GM04504 (cell line): ENCODE measurements at regions not wholly inside any gene's neighbourhood (a gene's known extent, or its start where the extent isn't known, plus 50 kb on each side); places are given as distances from the start of the nearest gene placed in this dataset.

Experiments
- DNase-seq: peaks from one replicate; pipeline ENCODE4 v3.0.0-alpha.2; 2012; ENCODE audit warnings: low read depth

DNA sequence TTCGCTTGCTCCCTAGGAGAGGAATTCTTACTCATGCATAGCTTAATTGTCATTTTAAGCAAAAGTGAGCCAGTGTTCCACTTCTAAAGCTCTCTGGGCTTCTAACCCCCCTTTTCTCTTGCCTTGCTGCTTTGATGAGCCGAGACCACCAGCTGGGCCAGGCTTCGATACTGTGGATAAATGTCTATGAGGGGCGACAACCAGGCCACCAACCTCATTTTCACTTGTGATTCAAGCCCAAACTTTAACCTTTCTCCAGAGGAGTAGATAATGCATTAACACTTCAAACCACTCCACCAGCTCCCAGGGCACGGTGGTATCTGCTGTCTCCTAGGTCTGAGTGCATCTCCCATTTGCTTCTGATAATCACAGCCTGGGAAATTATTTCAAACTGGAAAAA lies 205.6 kb downstream of the PSAT1 start:
- DNase-seq, result no peak

DNA sequence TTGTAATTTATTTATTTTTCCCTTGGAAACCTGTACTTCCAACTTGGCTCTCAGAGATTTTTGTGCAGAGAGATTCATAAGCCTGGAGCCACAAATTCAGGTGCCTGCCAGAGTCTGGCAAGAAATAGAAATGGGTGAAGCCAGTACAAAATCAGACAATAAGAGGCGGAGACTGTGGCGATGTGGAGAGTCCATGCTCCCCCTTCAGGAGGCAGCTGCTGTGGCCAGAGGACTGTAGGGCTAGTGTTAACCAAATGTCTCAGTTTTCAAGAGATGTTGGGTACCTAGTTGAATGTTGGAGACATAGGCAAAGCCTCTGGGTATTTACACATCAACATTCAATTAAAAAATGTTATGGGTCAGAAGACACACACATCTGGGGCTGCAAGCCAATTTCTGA lies 208.6 kb downstream of the PSAT1 start:
- DNase-seq, result no peak

DNA sequence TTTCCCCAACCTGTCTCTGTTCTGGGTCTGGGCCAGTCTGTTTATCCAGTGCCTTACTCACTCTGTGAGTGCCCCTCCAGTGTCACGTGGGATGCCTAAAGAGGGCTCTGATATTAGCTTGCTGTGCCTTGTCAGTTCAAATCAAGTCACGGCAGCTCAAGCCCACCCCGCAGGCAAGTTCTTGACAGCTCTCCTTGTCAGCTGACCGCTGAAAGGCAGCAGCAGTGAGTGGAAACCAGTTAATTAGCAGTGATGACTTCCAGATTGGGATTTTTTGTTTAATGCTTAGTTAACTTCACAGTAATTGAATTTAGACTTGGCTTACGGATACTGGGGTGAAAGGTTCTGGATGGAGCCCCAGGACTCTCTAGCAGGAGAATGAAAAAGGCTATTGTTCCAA lies 210.1 kb downstream of the PSAT1 start:
- DNase-seq, result no peak

DNA sequence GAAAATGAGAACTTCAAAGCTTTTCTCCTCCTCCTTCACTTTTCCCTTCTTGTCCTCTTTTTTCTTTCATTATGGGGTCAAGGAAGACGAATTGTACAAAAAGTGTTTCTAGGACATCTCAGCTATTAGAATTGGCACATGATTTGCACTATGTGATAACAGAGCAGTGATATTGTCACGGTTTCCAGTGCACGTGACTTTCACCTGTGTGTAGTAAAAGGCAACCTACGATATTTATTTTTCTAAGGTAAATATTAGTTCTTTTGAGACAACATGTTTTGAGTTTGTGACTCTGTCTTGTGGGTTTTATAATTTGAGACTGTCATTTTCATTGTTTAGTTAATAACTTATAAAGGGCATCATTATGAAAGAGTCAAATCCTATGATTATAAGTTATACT lies 213.1 kb downstream of the PSAT1 start:
- no peak for DNase-seq

DNA sequence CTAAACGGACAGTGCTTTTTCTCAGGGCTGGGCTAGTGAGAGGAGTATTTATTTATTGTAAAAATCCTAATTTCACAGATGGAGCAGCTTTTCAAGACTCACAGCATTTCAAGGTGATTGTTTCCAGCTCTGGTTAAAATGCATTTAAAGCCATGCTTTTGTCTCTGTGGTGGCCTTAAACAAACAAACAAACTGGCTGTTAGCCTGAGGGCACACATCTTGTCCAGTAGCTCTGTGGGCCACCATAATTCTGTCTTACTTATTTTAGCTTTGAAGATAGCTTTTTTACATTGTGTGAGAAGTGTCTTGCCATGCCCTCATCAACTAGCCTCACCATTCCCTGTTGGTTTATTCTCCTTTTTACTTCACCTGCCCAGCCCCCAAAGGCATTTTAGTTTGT lies 218.2 kb downstream of the PSAT1 start:
- DNase-seq, result no peak

DNA sequence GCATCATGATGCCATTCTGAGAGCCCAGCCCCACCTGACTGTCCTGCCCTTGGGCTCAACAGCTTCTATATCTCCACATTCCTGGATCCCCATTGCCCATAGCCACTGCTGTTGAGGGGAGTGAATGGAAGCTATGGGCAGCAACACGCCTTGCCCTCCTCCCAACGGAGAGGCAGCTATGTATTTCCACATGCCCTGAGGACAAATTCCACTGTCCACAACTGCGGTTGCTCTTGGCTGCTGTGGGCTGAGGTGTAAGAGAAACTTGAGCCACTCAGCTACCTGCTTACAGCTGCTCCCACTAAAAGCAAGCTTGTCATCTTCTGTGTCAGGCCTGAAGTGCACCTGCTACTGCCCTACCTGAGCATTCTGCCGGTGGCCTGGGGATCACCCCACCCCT lies 222.9 kb downstream of the PSAT1 start:
- DNase-seq, result no peak

DNA sequence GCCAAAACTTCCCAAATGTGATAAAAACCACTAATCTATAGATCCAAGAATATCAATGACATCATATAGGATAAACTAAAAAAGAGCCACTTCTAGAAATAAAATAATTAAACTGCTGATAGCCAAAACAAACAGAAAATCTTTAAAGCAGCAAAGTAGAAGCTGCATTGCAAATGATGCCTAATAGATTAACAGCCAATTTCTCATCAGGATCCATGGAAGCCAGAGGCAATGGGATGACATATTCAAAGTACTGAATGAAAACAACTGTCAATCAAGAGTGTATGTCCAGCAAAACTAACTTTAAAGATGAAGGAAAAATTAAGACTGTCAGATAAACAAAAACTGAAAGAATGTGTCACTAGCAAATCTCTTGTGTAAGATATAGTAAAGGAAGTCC lies 224.8 kb downstream of the PSAT1 start:
- no peak for DNase-seq

DNA sequence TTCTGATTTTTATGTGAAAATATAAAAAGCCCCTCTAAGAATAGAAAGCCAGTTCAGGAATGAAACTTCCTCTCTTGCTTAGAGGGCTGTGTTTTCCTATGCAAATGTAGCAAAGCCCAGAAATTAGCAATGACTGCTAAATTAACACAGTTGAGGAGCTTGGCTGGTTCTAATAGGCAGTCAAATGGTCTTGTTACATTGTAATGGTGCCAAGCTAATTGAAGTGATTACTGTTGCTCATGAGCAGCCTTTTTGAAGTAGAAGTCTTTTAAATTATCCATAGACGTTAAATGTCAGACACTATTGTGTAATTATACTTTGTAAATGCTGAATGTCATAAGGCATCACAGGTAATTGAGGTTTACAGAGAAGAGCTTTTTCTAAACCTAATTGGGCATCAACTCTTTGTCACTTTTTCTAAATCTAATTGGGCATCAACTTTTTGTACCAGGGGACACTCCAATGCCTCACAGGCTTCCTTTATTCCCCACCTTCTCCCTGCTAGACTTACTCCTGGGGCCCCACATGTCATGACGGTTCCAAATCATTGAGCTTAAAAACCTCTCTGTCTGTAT lies 229.1 kb downstream of the PSAT1 start:
- no peak for DNase-seq

DNA sequence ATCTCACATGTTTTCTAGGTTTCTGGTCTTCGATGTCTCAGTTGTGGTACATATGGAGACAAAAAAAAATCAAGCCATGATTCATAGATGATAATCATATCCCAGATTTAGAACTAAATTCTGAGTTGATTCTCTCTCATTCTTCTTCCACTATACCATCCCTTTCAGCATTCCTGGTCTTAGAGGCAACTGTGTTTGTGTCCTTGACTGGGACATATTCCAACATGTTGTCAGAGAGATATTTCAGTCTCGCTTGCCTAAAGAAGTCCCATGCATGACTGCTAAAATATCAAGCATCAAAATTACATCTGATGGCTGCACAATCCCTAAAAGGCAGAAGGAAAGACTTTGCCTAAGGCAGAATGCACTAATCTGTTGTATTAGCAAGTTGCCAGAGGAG lies 236.6 kb downstream of the PSAT1 start:
- no peak for DNase-seq

DNA sequence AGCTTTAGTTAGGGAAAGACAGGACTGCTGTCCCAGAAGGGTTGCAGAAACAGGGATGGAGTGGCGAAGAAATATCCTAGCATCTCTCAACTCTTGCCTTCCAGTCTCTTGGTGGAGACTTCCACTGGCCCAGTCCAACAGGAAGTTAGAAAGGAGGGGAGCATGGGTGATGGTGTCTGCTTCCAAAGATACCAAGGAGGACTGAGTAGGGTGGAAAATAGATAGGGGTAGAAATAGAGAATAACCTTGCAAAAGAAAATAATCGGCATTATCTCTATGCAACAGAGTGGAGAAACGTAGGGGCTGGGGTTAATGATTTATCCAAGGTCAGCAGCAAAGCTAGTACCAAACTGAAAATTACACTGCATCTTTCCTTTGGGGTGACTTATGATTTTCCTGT lies 242.3 kb downstream of the PSAT1 start:
- no peak for DNase-seq

DNA sequence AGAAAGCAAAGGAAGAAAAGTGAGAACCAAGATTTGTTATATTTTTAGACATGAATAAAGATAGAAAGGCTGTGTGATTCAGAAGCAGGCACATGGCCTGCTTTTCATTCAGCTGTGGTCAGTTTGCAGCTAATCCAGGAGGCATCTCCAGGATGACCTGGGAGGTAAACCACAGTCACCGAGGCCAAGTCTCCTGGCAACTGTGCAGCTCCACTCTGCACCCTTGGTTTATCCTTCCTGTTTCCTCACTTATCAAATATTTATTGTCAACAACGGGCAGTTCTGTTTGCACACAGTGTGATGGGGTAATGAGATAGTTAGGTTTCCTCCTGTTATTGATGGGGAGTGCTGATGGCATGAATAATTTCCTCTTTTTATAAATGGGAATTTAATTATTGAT lies 243.0 kb downstream of the PSAT1 start:
- peak; percentile 88 for DNase-seq

DNA sequence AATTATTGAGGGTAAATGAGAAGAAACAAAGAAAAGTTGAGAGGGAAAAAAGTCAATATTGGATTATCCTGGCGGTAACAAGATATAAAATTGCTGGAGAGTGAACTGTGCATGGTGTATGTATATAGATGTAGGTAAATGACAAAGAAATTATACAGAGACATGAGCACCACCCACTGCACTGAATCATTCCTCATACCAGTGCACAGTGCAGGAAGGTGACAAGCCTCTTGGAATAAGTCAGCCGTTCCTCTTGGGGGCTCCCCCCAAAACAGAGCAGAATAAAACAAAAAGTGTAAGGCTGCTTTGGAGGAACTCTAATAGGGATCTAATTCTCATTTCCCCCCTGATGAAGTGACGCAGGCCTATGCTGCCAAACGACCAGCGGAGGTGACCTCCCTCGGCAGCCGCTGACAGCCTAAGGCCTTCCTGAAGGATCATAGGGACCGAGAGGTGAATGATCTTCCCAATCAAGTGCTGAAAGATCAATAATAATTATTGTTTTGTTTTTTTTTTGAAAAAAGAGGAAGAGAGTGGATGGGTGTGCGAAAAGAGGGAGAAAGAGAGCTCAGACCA lies 245.0 kb downstream of the PSAT1 start:
- DNase-seq, result no peak

DNA sequence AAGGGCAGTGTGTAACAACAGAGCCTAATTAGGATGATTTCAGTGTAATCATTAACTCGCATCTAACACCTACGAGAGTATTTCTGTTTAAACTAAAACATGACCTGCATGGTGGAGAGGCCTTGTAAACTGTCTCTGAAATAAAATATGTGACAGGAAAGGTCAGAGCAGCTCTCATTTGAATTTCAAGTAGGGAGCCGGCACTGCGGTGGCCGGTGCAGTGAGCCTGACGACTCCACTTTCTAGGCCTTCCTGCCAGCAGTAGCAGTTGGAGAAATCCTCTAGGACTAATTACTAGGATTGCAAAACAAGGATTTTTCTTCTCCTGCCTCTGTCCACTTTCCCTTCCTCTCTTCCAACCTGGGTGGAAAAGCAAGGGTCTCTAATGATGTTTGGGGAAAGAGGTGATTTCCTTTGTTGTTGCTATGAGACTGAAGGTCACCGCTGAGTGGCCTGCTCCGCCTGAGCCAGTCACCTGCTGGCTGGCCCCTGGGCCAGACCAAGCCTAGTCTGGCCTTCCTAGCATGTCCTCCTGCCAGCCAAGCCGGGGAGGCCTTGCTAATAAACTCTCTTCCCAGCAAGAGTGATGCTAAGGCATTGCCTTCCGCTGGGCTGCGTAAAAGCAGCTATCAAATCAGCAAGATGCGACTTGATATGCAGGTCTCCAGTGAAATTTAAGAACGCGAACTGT lies 245.7 kb downstream of the PSAT1 start:
- no peak for DNase-seq

DNA sequence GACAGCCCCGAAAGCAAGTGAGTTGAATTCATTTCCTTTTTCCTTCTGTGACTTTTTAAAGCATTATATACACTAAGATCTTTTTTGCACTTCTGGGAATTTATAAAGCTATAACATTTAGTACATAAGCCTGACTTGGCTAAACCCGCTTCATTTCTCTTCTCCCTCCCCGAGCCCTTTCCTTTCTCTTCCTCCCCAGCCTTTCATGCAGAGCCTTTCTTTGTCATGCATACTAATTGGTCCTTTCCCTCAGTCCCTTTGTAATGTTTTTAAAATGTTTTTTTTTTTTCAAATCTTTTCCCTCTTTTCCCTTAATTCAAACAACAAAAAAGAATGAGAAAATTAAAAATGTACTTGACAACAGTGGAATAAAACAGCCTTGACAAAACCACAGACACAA lies 246.4 kb downstream of the PSAT1 start:
- no peak for DNase-seq

DNA sequence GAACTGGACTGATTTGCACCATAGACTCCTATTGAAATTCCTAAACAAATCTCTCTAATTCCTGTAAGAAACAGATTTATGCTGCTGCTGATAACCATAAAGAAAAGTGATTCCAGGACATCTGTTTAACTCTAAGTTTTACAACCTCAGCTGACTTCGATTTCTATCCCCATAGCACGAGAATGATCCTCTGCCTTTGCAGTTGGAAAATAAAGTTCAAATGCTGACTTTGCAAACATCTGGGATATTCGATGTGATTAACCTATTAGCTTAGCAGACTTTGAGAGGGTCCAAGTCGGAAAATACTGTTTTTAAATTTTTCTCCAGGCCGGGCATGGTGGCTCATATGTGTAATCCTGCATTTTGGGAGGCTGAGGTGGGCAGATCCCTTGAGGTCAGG lies 247.3 kb downstream of the PSAT1 start:
- no peak for DNase-seq

DNA sequence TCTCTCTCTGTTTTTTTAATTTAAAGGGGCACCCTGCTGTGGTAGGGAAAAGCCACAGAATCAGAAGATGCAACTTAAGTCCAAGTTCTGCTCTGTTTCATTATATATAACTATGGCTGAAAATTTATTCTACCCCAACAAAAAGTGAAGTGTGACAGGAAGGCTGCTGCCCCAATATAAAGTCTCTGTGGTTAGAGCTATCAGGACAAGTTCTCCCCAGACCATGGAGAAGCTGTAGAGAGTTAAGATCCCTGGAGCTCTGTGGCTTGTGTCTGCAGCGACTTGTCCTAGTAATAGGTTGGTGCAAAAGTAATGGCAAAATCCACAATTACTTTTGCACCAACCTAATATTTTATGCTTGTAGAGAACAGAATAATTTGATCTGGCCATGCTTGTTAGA lies 250.9 kb downstream of the PSAT1 start:
- no peak for DNase-seq

DNA sequence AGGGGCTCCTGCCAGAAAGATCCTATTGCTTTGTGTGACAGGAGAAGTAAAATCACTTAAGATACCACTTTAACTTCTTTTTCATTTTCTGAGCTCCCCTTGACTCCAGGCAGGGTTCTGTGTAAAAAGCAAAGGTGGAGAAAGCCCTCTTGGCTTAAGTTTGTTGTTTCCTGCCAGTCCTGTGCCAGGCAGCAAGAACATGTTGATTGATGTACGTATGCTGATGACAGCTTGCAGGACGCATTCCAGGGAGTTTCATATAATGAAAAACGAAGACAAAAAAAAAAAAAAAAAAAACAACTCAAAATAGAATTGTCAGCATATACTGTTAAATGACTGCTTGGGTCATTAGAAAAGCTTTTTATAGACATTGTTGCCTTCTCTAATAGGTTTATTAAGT lies 251.7 kb downstream of the PSAT1 start:
- no peak for DNase-seq

DNA sequence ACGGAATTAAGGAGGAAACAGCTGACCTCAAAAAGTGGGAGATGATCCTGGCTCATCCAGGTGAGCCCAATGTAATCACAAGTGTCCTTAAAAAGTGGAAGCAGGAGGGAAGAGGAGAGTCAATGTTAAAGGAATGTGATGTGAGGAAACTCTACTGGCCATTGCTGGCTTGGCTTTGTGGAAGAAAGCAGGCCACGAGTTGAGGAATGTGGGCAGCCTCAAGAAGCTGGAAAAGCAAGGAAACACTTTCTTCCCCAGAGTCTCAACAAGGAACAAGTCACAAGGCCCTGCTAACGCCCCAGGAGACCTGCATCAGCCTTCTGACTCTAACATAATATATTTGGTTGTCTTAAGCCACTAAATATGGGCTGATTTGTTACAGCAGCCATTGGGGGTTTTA lies 252.8 kb downstream of the PSAT1 start:
- DNase-seq, result no peak

DNA sequence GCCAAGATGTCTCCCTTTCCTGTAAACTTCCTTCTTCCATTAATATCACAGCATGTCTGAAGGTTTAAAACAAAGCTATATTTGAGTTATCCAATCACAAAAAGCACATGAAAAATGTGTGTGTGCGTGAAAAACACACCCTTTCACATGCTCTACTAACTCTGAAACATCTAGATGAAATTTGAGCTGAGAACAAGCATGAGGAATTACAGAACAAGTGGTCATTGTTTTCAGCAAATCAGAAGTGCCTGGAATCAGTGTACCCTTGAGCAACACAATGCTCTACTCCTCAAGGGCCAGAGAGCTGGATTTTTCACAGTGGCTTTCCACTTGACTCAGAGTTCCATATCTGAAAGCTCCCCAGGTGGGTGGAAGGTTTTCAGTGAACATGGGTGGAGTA lies 255.9 kb downstream of the PSAT1 start:
- no peak for DNase-seq

DNA sequence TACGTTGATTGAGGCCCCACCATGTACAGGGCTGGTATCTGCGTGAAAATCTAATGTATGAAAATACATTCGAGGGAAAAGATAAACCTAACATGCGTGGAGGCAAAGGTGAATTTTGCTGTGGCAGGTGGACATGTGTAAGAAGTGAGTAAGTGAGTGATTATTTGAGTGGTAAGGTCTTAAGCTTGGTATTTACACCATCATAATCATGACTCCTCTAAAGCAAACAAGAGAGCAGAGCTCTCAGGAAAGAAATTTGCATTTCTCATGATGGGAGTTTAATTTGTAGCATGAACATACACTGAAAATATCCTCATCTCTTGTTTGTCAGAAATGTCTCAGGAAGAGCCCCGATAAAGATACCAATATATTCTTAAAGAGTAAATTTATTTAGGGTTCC lies 260.6 kb downstream of the PSAT1 start:
- DNase-seq, result no peak

DNA sequence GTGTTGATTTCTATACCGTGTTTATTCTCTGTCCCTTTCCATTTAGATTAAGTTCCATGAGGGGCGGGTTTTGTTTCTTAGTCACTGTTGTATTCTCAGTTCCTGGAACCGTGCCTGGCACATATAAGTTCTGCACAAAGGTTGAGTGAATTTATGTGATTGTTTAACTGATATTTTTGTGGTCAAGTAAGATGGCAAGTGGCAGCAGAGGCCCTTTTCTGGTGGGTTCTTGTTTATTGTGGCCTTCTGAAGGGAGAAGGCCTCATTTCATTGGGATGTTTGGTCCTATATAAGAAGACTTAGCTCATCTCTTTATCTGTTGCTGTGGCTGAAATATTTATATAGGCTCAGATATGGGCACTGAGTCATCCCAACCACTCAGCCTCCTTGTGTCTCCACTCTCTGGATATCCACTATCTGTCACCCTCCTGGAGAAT lies 262.5 kb downstream of the PSAT1 start:
- DNase-seq, result no peak

DNA sequence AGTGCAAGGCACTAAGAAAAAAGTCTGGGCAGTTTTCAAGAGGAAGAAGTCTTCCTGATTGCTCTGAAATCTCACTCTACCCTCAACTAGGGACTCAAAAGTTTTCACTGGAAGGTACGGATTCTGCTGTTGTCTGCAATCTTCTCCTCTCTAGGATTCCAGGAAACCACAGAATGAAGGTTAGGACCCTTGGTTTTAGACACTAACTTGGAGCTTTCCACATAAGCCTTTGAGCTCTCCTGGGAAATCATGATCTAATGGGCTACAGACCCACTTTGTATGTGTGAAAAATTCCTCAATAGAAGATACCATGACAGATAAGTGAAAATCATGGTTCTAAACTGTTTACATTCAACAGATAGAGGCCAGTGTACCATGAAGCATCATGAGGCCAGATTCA lies 265.1 kb downstream of the PSAT1 start:
- DNase-seq, result no peak

DNA sequence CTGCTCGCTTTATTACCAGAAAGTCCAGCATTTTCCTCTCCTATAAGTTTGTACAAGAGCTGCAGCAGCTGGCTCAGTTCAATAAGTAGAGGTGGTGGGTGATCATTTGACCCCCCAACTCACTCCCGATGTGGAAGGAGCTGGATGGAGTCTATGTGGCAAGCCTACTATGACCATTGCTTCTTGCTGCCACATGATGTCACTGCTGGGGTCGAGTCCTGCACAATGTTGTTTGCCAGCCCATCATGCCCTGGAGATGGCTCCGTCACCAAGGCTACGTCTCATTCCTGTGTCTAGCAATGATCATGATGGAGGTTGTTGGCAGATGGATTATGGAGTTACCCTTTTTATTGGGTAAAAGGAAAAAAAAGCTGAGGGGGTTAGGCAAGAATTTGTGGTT lies 266.3 kb downstream of the PSAT1 start:
- no peak for DNase-seq

DNA sequence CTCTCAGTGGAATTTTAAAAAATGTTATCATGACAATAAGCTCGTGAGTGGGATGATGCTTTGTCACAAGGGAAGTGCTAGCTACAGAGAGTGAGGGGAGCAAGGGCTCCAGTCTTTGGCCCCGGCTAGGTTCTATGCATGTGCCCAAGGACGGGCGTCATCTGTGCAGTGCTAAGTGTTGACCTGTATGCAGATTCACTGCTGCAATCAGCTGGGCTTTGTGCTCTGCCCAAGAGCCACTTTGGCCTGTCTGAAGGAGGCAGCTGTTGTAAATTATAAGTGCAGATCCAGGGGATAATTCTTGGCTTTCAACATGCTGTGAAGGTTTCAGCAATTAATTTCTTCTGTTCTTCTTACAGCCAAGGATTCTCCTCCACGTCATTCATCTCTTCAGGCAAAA lies 268.6 kb downstream of the PSAT1 start:
- no peak for DNase-seq
